Keratinocyte (primary cell): ENCODE measurements at regions not wholly inside any gene's neighbourhood (a gene's known extent, or its start where the extent isn't known, plus 50 kb on each side); places are given as distances from the start of the nearest gene placed in this dataset.

ENCODE experiments used
- CTCF ChIP-seq, 3 experiments: IDR thresholded peaks in 1 of 3; conservative IDR thresholded peaks in 1 of 3; optimal IDR thresholded peaks in 1 of 3; 2 replicates in 2 of 3; 3 replicates in 1 of 3; pipeline versions ENCODE3 to v1.5.1; 2011; ENCODE audit warnings: low read length in 3 of 3, mild to moderate bottlenecking in 3 of 3, moderate library complexity in 2 of 3, control low read depth in 1 of 3, inconsistent platforms in 1 of 3; ENCODE audit not compliant: insufficient read depth in 2 of 3; ENCODE audit errors: extremely low read depth in 1 of 3
- EZH2 ChIP-seq: IDR thresholded peaks from one replicate; pipeline ENCODE4 v1.6.1; 2012; ENCODE audit warnings: inconsistent platforms, mild to moderate bottlenecking, low read length, moderate library complexity

- no peak for TF ChIP-seq CTCF (optimal IDR thresholded peaks at IDR 0.05 in 1 of 3, IDR thresholded peaks at IDR 0.05 in 1 of 3, conservative IDR thresholded peaks at IDR 0.05 in 1 of 3; ENCODE audit: extremely low read depth in 1 of 3, insufficient read depth in 2 of 3, low read length in 3 of 3)
- no peak for TF ChIP-seq EZH2
Observed at GRCh38 chr7:52830801-52831200, 204.6 kb upstream of the POM121L12 start.
